IPS-NIHi11 (cell line): ENCODE measurements at regions not wholly inside any gene's neighbourhood (a gene's known extent, or its start where the extent isn't known, plus 50 kb on each side); places are given as distances from the start of the nearest gene placed in this dataset.

Experiments used
- DNase-seq: peaks from one replicate; pipeline ENCODE4 v3.0.0; 2012; ENCODE audit warnings: mixed read lengths, low spot score

- no peak for DNase-seq
Observed at GRCh38 chr16:24414534-24414933, 124.8 kb upstream of the RBBP6 start.

GRCh38 chr16:24418733-24419132 lies 120.6 kb upstream of the RBBP6 start:
- DNase-seq, result no peak

- DNase-seq, result no peak
Observed at GRCh38 chr16:24423312-24423711, 116.1 kb upstream of the RBBP6 start.

GRCh38 chr16:24424364-24424763 lies 115.0 kb upstream of the RBBP6 start:
- DNase-seq, result no peak

- DNase-seq, result no peak
Observed at GRCh38 chr16:24427840-24428239, 111.5 kb upstream of the RBBP6 start.

- DNase-seq, result no peak
Observed at GRCh38 chr16:24428756-24429155, 110.6 kb upstream of the RBBP6 start.

- DNase-seq, result no peak
Observed at GRCh38 chr16:24430954-24431760, 108.2 kb upstream of the RBBP6 start.

GRCh38 chr16:24433706-24434105 lies 105.7 kb upstream of the RBBP6 start:
- no peak for DNase-seq

- no peak for DNase-seq
Observed at GRCh38 chr16:24440306-24440705, 99.1 kb upstream of the RBBP6 start.

GRCh38 chr16:24442631-24443030 lies 96.7 kb upstream of the RBBP6 start:
- DNase-seq, result no peak

- DNase-seq, result no peak
Observed at GRCh38 chr16:24445216-24445615, 94.2 kb upstream of the RBBP6 start.

- DNase-seq, result no peak
Observed at GRCh38 chr16:24446189-24446588, 93.2 kb upstream of the RBBP6 start.

GRCh38 chr16:24452724-24453123 lies 86.6 kb upstream of the RBBP6 start:
- no peak for DNase-seq

GRCh38 chr16:24463196-24463945 lies 76.0 kb upstream of the RBBP6 start:
- no peak for DNase-seq

GRCh38 chr16:24471561-24472350 lies 67.6 kb upstream of the RBBP6 start:
- no peak for DNase-seq

GRCh38 chr16:24477492-24477891 lies 61.9 kb upstream of the RBBP6 start:
- DNase-seq, result no peak

- no peak for DNase-seq
Observed at GRCh38 chr16:24478401-24478800, 61.0 kb upstream of the RBBP6 start.

GRCh38 chr16:24482681-24483202 lies 56.6 kb upstream of the RBBP6 start:
- DNase-seq, result peak; percentile 84

GRCh38 chr16:24488045-24488444 lies 51.3 kb upstream of the RBBP6 start:
- no peak for DNase-seq
